ENCODE measurements at regions not wholly inside any gene's neighbourhood (a gene's known extent, or its start where the extent isn't known, plus 50 kb on each side); places are given as distances from the start of the nearest gene placed in this dataset.
"Not testable (repeated sequence)": the region's sequence is repeated elsewhere in the genome, so short reads cannot be mapped to it uniquely, and the experiment has no call there.

- Mint-ChIP-seq H3K36me3 (ENCODE audit: low read depth) (no peaks in the 10 kb centered on the region), H3K4me3 (peak overlapping the region; percentile 4), H3K9me3 (no peaks in the 10 kb centered on the region), H3K4me1 (peaks cover 43% of the 10 kb centered on the region), H3K27ac (ENCODE audit: unreplicated experiment) (peak overlapping the region; percentile 70), H3K27me3 (ENCODE audit: low read depth) (no peaks in the 10 kb centered on the region)
- TF ChIP-seq CTCF (conservative IDR thresholded peaks at IDR 0.05): no peak
- DNase-seq (ENCODE audit: low read depth, low spot score): no peak
Measured at GRCh38 chr9:26669701-26670670, 222.6 kb downstream of the CAAP1 start.

DNA sequence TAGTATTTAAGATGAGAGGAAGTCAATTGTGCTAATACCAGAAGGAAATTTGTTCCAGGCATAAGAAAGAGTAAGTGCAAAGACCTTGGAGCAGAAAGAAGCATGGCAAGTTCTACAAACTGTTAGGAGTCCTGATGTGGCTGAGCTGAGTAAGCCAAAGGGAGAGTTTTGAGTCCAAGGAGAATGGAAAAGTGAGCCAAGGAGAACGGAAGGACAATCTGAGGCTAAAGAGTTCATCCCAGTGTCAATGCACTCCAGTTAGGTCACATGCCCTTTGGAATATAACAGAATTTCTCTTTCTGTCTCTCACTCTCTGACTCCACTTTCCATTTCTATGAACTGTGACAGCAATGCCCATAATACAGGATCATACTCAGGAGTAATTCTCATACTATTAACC is 224.7 kb downstream of the CAAP1 start:
- Mint-ChIP-seq H3K4me3 (no peak overlapping the region), H3K4me1 (peaks cover 38% of the 10 kb centered on the region), H3K9me3 (no peaks in the 10 kb centered on the region), H3K36me3 (ENCODE audit: low read depth) (peaks cover 2% of the 10 kb centered on the region), H3K27me3 (ENCODE audit: low read depth) (no peaks in the 10 kb centered on the region), H3K27ac (ENCODE audit: unreplicated experiment) (no peak overlapping the region)
- TF ChIP-seq CTCF (conservative IDR thresholded peaks at IDR 0.05): no peak
- no peak for DNase-seq (ENCODE audit: low read depth, low spot score)

GRCh38 chr9:26665666-26666065 is 226.9 kb downstream of the CAAP1 start:
- Mint-ChIP-seq H3K27ac (ENCODE audit: unreplicated experiment) (no peak overlapping the region), H3K36me3 (ENCODE audit: low read depth) (peaks cover 4% of the 10 kb centered on the region), H3K9me3 (peaks cover 3% of the 10 kb centered on the region), H3K4me1 (peaks cover 31% of the 10 kb centered on the region), H3K27me3 (ENCODE audit: low read depth) (no peaks in the 10 kb centered on the region), H3K4me3 (no peak overlapping the region)
- TF ChIP-seq CTCF (conservative IDR thresholded peaks at IDR 0.05): no peak
- no peak for DNase-seq (ENCODE audit: low read depth, low spot score)

DNA sequence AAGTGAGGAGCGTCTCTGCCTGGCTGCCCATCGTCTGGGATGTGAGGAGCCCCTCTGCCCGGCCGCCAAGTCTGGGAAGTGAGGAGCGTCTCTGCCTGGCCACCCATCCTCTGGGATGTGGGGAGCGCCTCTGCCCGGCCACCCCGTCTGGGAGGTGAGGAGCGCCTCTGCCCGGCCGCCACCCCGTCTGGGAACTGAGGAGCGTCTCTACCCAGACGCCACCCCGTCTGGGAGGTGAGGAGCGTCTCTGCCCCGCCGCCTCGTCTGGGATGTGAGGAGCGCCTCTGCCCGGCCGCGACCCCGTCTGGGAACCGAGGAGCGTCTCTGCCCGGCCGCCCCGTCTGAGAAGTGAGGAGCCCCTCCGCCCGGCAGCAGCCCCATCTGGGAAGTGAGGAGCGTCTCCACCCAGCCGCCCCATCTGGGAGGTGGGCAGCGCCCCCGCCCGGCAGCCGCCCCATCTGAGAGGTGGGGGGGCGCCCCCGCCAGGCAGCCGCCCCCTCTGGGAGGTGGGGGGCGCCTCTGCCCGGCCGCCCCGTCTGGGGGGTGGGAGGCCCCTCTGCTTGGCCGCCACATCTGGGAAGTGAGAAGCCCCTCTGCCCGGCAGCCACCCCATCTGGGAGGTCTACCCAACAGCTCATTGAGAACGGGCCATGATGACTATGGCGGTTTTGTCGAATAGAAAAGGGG is 228.4 kb downstream of the CAAP1 start:
- H3K4me1 Mint-ChIP-seq: peaks cover 17% of the 10 kb centered on the region
- H3K4me3 Mint-ChIP-seq; H3K27me3 Mint-ChIP-seq (ENCODE audit: low read depth); H3K27ac Mint-ChIP-seq (ENCODE audit: unreplicated experiment); H3K36me3 Mint-ChIP-seq (ENCODE audit: low read depth); DNase-seq (ENCODE audit: low read depth, low spot score); H3K9me3 Mint-ChIP-seq: not testable (repeated sequence)

DNA sequence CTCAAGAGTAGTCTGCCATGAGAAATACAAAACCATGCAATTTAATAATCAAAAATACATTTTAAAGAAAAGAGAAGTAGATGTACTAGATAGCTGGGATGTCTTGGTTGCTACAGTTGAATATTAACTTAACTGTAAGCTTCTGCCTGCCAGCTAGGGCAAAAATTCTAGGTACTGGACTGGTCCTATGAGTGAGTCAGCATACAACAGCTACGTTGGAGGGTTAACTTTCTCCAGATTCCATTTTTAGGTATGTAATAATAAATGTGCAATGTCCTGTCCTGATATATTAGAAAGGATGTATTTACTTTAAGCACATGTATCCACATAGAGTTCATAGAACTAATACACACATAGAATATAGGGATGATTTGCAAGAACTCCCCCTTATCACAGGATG is 230.1 kb downstream of the CAAP1 start:
- Mint-ChIP-seq H3K27me3 (ENCODE audit: low read depth) (no peaks in the 10 kb centered on the region), H3K4me3 (no peak overlapping the region), H3K36me3 (ENCODE audit: low read depth) (peaks cover 8% of the 10 kb centered on the region), H3K27ac (ENCODE audit: unreplicated experiment) (no peak overlapping the region), H3K9me3 (peaks cover 6% of the 10 kb centered on the region), H3K4me1 (peaks cover 19% of the 10 kb centered on the region)
- no peak for TF ChIP-seq CTCF (conservative IDR thresholded peaks at IDR 0.05)
- no peak for DNase-seq (ENCODE audit: low read depth, low spot score)

DNA sequence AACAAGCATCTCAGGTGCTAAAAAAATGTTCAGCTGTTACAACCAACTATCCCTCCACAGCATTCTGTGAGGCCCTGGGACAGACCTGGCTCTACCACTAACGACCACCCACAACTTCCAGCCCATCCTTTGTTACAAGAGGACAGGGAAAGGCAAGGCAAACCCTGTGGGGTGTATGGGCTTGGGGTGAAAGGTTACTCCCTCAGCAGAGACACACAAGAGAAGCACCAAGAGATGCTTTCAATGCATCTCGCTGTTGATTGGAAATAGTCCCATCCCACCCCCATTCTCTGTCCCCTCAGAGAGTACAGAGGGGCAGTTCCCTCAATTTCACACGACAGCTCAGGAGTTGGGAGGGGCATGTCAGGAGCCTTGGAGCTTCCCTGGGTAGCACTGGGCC is 234.1 kb downstream of the CAAP1 start:
- no peak overlapping the region for H3K27ac Mint-ChIP-seq (ENCODE audit: unreplicated experiment)
- H3K4me1 Mint-ChIP-seq: peaks cover 32% of the 10 kb centered on the region
- peaks cover 6% of the 10 kb centered on the region for H3K36me3 Mint-ChIP-seq (ENCODE audit: low read depth)
- H3K9me3 Mint-ChIP-seq: peaks cover 6% of the 10 kb centered on the region
- DNase-seq (ENCODE audit: low read depth, low spot score): no peak
- no peak overlapping the region for H3K4me3 Mint-ChIP-seq
- H3K27me3 Mint-ChIP-seq (ENCODE audit: low read depth): no peaks in the 10 kb centered on the region
- no peak for TF ChIP-seq CTCF (conservative IDR thresholded peaks at IDR 0.05)
